Adrenal gland (tissue), 9 donors: ENCODE measurements at regions not wholly inside any gene's neighbourhood (a gene's known extent, or its start where the extent isn't known, plus 50 kb on each side); places are given as distances from the start of the nearest gene placed in this dataset.

Experiments used
- DNase-seq, 7 donors: peaks; one replicate each; pipeline ENCODE4 v3.0.0-alpha.2; 2019 to 2020
- H3K27ac ChIP-seq, 5 donors: fragments of 200-600 bp; sonication (generic) in 4 of 5; 1 replicate in 3 of 5; 2 replicates in 2 of 5; pipeline versions ENCODE4 v1.5.1 to v1.8.0; 2016 to 2020; ENCODE audit warnings: mild to moderate bottlenecking in 1 of 5
- H3K27me3 ChIP-seq: fragments of 200-600 bp; 2 replicates; pipeline ENCODE4 v1.8.0; 2021
- H3K36me3 ChIP-seq, 2 donors: fragments of 200-600 bp; replicated peaks in 1 of 2; 1 replicate in 1 of 2; 2 replicates in 1 of 2; pipeline versions ENCODE4 v1.5.1 to v1.8.0; 2018 to 2022
- H3K4me1 ChIP-seq, 2 donors: fragments of 200-600 bp; replicated peaks in 1 of 2; 1 replicate in 1 of 2; 2 replicates in 1 of 2; pipeline versions ENCODE4 v1.5.1 to v1.8.0; 2018 to 2021
- H3K4me3 ChIP-seq, 4 donors: fragments of 200-600 bp; sonication (generic) in 3 of 4; one replicate each; pipeline ENCODE4 v1.5.1; 2016 to 2018
- H3K9me3 ChIP-seq, 3 donors: fragments of 200-600 bp; sonication (generic) in 1 of 3; replicated peaks in 1 of 3; 1 replicate in 2 of 3; 2 replicates in 1 of 3; pipeline versions ENCODE4 v1.5.1 to v1.8.0; 2016 to 2021
- CTCF ChIP-seq, 6 experiments: fragments of 450-650 bp in 4 of 6; fragments of 200-600 bp in 2 of 6; sonication (generic) in 1 of 6; IDR thresholded peaks; 1 replicate in 5 of 6; 2 replicates in 1 of 6; pipeline versions ENCODE4 v1.5.1 to v1.8.0; 2016 to 2021; ENCODE audit warnings: antibody characterized with exemption in 6 of 6, mild to moderate bottlenecking in 2 of 6, moderate library complexity in 1 of 6
- POLR2A ChIP-seq, 2 donors: fragments of 450-650 bp; IDR thresholded peaks; one replicate each; pipeline ENCODE4 v1.6.1; 2017; ENCODE audit warnings: antibody characterized with exemption in 2 of 2, mild to moderate bottlenecking in 2 of 2, moderate library complexity in 1 of 2
- WGBS, 4 donors: extraction: QIAGEN DNeasy Blood & Tissue Kit in 2 of 4; methylation state at CpG; one replicate each; pipeline versions ENCODE4 v1.1.5 to v1.1.7; 2013 to 2017; 5-methylcytosine and 5-hydroxymethylcytosine counted together
- intact Hi-C, 2 donors: fragments of 100-400 bp; cut with DNase I; formaldehyde crosslinking; loops; one replicate each; pipeline versions ENCODE4 v1.14.1 to v1.15.0; 2022 to 2023
- donor health status: healthy with polysubstance abuse.
- donor health status: Bipolar disorder and iron deficiency.
- donor health status: DM: yes; HTN: yes; CAD: no.
- donor health status: DM: no; HTN: no; CAD: no.
- donor health status: DM: no; HTN: no; CAD: no.

- Histone ChIP-seq H3K27me3 (no peaks in the 10 kb centered on the region), H3K9me3 (no peaks in the 10 kb centered on the region), H3K4me3 (no peak overlapping the region), H3K27ac (no peak overlapping the region), H3K36me3 (no peaks in the 10 kb centered on the region), H3K4me1 (no peaks in the 10 kb centered on the region)
- intact Hi-C loops: no loop called here
- no peak for TF ChIP-seq CTCF (IDR thresholded peaks at IDR 0.05)
- TF ChIP-seq POLR2A (IDR thresholded peaks at IDR 0.05): no peak
- 70 to 79% (median 71%) methylated on average over 2 of the region's 2 CpGs for WGBS, 4 donors
- DNase-seq: no peak
These were observed 1766.1 kb upstream of the C9orf72 start for GRCh38 chr9:29339387-29339786.

- Histone ChIP-seq H3K27me3 (no peaks in the 10 kb centered on the region), H3K4me3 (no peak overlapping the region), H3K9me3 (no peaks in the 10 kb centered on the region), H3K4me1 (no peaks in the 10 kb centered on the region), H3K36me3 (no peaks in the 10 kb centered on the region), H3K27ac (no peak overlapping the region)
- WGBS, 4 donors: 61 to 87% (median 71%) methylated on average over 1 of the region's 1 CpG
- no peak for DNase-seq
- intact Hi-C loops: no loop called here
- TF ChIP-seq POLR2A (IDR thresholded peaks at IDR 0.05): no peak
- TF ChIP-seq CTCF (IDR thresholded peaks at IDR 0.05): no peak
These were observed 1775.7 kb upstream of the C9orf72 start for GRCh38 chr9:29348999-29349398.

- no peaks in the 10 kb centered on the region for H3K4me1 ChIP-seq
- TF ChIP-seq POLR2A (IDR thresholded peaks at IDR 0.05) (no peak), CTCF (IDR thresholded peaks at IDR 0.05) (no peak)
- intact Hi-C loops: no loop called here
- no peak overlapping the region for H3K4me3 ChIP-seq
- H3K36me3 ChIP-seq: no peaks in the 10 kb centered on the region
- no peaks in the 10 kb centered on the region for H3K27me3 ChIP-seq
- 62 to 74% (median 66%) methylated on average over 1 of the region's 1 CpG for WGBS, 4 donors
- DNase-seq: no peak
- no peak overlapping the region for H3K27ac ChIP-seq
- H3K9me3 ChIP-seq: peaks cover 0 to 3% (median 0%) of the 10 kb centered on the region in 3 donors
These were observed 1816.1 kb upstream of the C9orf72 start for GRCh38 chr9:29389421-29389820.

GRCh38 chr9:29390859-29391258 is 1817.6 kb upstream of the C9orf72 start:
- intact Hi-C loops: no loop called here

More at GRCh38 chr9:29390859-29391258, 1817.6 kb upstream of the C9orf72 start:
- no peak for DNase-seq
- Histone ChIP-seq H3K4me3 (no peak overlapping the region), H3K27ac (no peak overlapping the region), H3K9me3 (peaks cover 0 to 3% (median 0%) of the 10 kb centered on the region in 3 donors), H3K4me1 (no peaks in the 10 kb centered on the region), H3K27me3 (no peaks in the 10 kb centered on the region), H3K36me3 (no peaks in the 10 kb centered on the region)
- WGBS, 4 donors: 67 to 88% (median 82%) methylated on average over 1 of the region's 1 CpG
- TF ChIP-seq POLR2A (IDR thresholded peaks at IDR 0.05) (no peak), CTCF (IDR thresholded peaks at IDR 0.05) (no peak)
